GM10266 (cell line): ENCODE measurements at regions not wholly inside any gene's neighbourhood (a gene's known extent, or its start where the extent isn't known, plus 50 kb on each side); places are given as distances from the start of the nearest gene placed in this dataset.

ENCODE experiments used
- DNase-seq: peaks from one replicate; pipeline ENCODE4 v3.0.0; 2012; ENCODE audit errors: extremely low spot score
- TF ChIP-seq, protein P1 (sequence below): IDR thresholded peaks from 2 replicates; pipeline ENCODE4 v1.5.1; 2012; ENCODE audit warnings: mild to moderate bottlenecking, low read depth; ENCODE audit not compliant: control insufficient read depth, insufficient read depth; ENCODE audit errors: missing control alignments

GRCh38 chr7:17556247-17556956 is 257.9 kb downstream of the AHR start:
- TF ChIP-seq, protein P1, sequence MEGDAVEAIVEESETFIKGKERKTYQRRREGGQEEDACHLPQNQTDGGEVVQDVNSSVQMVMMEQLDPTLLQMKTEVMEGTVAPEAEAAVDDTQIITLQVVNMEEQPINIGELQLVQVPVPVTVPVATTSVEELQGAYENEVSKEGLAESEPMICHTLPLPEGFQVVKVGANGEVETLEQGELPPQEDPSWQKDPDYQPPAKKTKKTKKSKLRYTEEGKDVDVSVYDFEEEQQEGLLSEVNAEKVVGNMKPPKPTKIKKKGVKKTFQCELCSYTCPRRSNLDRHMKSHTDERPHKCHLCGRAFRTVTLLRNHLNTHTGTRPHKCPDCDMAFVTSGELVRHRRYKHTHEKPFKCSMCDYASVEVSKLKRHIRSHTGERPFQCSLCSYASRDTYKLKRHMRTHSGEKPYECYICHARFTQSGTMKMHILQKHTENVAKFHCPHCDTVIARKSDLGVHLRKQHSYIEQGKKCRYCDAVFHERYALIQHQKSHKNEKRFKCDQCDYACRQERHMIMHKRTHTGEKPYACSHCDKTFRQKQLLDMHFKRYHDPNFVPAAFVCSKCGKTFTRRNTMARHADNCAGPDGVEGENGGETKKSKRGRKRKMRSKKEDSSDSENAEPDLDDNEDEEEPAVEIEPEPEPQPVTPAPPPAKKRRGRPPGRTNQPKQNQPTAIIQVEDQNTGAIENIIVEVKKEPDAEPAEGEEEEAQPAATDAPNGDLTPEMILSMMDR, result no peak
- no peak for DNase-seq

DNA sequence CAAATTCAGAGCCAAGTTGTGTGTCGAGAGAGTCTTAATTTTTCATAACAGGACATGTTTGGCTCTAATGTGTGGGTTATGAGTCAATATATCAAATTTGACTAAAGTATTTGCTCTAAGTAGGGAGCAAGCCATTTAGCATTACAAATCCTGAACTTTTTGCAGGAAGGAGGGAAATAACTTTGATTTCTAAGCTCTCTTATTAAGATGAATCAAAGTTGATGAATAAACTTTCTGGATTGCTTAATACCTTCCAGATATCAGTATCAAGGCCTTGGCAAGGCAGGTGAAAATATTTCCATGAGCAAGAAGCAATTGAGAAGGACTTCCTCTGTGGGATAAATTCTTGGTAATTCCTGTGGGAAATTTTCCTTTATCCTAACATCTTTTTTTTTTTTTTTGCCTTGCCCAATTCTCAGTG is 258.8 kb downstream of the AHR start:
- TF ChIP-seq, protein P1, result no peak
- DNase-seq, result no peak

DNA sequence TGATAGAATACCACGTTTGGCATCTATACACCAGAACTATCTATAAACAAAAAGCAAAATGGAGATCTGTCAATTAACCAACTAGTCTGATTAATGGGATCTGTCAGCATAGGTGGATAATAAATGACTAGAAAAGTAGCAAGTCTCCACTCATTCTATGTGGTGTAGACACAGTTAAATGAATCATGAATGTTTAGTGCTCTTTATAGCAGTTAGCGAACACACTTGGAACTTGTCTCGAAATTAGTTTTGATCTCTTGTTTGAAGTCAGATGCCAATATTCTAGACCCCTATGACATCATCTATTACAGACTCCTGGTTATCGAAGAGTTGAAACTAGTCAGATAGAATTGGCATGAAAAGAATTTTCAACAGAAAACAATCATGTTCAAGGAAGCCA is 259.7 kb downstream of the AHR start:
- TF ChIP-seq, protein P1, result no peak
- no peak for DNase-seq

DNA sequence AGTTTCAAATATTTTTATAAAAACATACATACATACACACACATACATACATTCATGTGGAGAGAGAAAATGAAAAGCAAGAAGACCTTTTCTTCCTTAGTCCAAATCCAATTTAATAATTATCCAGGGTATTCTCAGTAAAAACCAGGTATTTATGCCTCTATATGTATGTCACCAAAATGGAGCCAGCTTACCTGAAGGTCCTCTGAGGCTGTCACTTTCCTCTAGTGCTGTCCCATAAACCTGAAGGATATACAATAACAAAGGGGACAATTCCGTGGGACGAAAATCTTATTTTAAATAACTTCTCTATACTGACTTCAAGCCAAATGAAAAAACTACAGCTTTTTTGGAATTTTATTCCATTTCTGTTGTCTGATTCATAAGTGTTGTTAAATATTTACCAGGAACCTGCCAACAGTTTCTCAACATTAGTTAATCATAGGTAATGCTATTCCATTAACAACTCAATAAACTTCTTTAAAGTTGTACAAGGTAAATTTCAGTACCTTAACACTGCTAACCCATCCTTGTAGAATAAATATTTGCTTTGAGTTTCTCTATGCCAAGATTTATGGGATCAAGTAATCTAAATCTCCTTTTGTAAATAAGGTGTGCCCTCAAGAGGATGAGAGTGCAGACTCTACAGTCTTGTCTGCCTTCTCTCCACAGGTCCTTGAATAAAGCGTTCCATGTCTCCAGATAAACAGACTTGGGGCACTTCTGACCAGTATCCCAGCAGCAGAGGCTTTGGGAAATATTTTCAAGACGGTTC is 260.3 kb downstream of the AHR start:
- DNase-seq, result no peak
- TF ChIP-seq, protein P1, result no peak

- DNase-seq, result no peak
- TF ChIP-seq, protein P1, result no peak
Measured at GRCh38 chr7:17559388-17559787, 260.9 kb downstream of the AHR start.

- DNase-seq, result no peak
- TF ChIP-seq, protein P1, result no peak
Measured at GRCh38 chr7:17560516-17560915, 262.1 kb downstream of the AHR start.

DNA sequence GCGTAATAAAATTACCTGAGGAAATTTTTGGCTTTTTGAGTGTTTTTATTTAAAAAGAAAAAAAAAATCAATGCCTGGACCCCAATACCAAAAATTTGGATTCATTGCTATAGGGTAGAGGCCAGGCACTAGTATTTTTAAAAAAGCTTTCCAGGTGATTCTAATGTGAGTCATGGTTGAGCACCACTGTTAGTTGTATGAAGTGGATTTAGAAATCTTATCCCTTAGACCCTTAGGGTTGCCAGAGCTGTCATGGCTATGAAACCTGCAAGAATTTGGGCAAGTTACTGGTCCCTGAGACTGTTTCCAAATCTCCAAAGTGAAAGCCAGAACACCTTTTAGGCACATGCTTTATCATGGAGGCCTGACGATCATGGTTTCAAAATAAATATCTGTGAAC is 262.5 kb downstream of the AHR start:
- TF ChIP-seq, protein P1, result no peak
- DNase-seq, result no peak
